ENCODE measurements at regions not wholly inside any gene's neighbourhood (a gene's known extent, or its start where the extent isn't known, plus 50 kb on each side); places are given as distances from the start of the nearest gene placed in this dataset.

- H3K27me3 Mint-ChIP-seq (ENCODE audit: low read depth), result no peaks in the 10 kb centered on the region
- no peak for DNase-seq (ENCODE audit: low spot score)
- H3K4me1 Mint-ChIP-seq (ENCODE audit: low read depth), result peaks cover 19% of the 10 kb centered on the region
- TF ChIP-seq, protein P1, sequence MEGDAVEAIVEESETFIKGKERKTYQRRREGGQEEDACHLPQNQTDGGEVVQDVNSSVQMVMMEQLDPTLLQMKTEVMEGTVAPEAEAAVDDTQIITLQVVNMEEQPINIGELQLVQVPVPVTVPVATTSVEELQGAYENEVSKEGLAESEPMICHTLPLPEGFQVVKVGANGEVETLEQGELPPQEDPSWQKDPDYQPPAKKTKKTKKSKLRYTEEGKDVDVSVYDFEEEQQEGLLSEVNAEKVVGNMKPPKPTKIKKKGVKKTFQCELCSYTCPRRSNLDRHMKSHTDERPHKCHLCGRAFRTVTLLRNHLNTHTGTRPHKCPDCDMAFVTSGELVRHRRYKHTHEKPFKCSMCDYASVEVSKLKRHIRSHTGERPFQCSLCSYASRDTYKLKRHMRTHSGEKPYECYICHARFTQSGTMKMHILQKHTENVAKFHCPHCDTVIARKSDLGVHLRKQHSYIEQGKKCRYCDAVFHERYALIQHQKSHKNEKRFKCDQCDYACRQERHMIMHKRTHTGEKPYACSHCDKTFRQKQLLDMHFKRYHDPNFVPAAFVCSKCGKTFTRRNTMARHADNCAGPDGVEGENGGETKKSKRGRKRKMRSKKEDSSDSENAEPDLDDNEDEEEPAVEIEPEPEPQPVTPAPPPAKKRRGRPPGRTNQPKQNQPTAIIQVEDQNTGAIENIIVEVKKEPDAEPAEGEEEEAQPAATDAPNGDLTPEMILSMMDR (IDR thresholded peaks at IDR 0.05), result no peak
- H3K4me3 Mint-ChIP-seq (ENCODE audit: unreplicated experiment), result no peak overlapping the region
- H3K27ac Mint-ChIP-seq (ENCODE audit: unreplicated experiment), result no peak overlapping the region
- H3K36me3 Mint-ChIP-seq (ENCODE audit: low read depth), result no peaks in the 10 kb centered on the region
- H3K9me3 Mint-ChIP-seq (ENCODE audit: low read depth), result no peaks in the 10 kb centered on the region
Measured at GRCh38 chr13:63942372-63942771, 2526.7 kb upstream of the PCDH20 start.

DNA sequence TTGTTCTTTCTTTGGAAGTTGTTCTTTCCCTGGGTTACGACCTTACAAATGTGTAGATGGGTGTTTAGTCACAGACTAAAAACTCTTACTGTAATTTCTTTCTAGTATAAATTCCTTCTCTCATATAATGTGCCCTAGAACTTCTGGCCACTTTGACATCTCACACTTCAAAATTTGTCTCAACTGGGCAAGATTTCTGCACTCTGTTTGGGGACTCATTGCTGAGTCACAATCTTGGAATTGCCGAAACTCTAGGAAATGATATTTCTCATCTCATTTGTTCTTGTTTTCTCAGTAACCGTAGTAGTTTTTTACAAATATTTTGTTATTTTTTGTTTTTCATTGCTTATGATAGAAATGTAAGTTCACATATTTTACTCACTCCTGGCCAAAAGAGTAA lies 2523.2 kb upstream of the PCDH20 start:
- Mint-ChIP-seq H3K4me3 (ENCODE audit: unreplicated experiment) (no peak overlapping the region), H3K27me3 (ENCODE audit: low read depth) (no peaks in the 10 kb centered on the region), H3K9me3 (ENCODE audit: low read depth) (no peaks in the 10 kb centered on the region), H3K27ac (ENCODE audit: unreplicated experiment) (peak overlapping the region; percentile 29), H3K4me1 (ENCODE audit: low read depth) (peaks cover 19% of the 10 kb centered on the region), H3K36me3 (ENCODE audit: low read depth) (no peaks in the 10 kb centered on the region)
- TF ChIP-seq, protein P1 (IDR thresholded peaks at IDR 0.05), result no peak
- no peak for DNase-seq (ENCODE audit: low spot score)

DNA sequence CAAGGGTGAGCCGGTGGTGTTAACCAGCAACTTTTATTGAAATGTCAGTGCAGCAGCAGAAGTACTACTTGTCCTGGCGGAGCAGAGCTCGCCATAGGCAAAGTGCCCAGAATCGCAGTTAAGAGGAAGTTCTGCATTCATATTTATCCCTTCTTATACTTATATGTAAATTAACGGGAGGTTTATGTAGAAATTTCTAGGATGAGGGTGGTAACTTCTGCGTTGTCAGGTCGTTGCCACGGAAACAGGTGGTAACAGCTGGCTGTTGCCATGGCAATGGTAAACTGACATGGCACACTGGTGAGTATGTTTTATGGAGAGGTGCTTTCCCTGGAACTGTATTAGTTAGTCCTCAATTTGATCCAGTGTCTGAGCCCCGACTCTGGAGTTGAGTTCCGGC lies 2494.9 kb upstream of the PCDH20 start:
- H3K4me3 Mint-ChIP-seq (ENCODE audit: unreplicated experiment), result no peak overlapping the region
- DNase-seq (ENCODE audit: low spot score), result no peak
- TF ChIP-seq, protein P1 (IDR thresholded peaks at IDR 0.05), result no peak

DNA sequence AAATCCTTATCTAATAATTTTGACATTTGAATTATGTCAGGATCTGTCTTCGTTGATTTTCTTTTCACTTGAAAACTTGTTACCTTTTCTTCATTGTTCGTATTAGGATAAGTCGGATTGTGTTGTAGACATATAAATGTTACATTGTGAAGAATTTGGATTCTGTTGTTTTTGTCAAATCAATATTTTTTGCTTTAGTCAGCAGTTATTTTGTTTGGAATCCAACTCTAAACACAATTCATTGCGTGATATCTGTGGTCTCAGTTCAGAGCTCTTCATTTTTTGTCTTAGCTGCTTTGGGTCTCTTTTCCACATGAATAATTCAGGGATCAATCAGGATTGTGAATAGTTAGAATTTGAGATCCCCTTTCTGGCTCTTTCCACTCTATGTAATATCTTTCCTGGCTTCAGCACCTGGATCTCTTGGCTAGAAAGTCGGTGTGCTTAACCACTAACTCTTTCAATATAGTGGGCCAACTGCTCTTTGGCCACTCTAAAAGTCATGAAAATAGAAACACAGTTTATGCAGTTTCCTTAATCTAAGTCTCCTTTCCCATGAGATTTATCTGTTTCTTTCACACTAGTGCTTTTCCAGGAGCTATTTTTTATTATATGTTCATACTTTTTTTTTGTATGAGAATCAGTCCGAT lies 2494.2 kb upstream of the PCDH20 start:
- H3K27me3 Mint-ChIP-seq (ENCODE audit: low read depth), result no peaks in the 10 kb centered on the region
- H3K36me3 Mint-ChIP-seq (ENCODE audit: low read depth), result no peaks in the 10 kb centered on the region
- H3K4me3 Mint-ChIP-seq (ENCODE audit: unreplicated experiment), result no peak overlapping the region
- no peak for DNase-seq (ENCODE audit: low spot score)
- no peaks in the 10 kb centered on the region for H3K9me3 Mint-ChIP-seq (ENCODE audit: low read depth)
- TF ChIP-seq, protein P1 (IDR thresholded peaks at IDR 0.05), result no peak
- no peak overlapping the region for H3K27ac Mint-ChIP-seq (ENCODE audit: unreplicated experiment)
- H3K4me1 Mint-ChIP-seq (ENCODE audit: low read depth), result peaks cover 3% of the 10 kb centered on the region

More for the DNA sequence above, 2494.9 kb upstream of the PCDH20 start:
- Mint-ChIP-seq H3K36me3 (ENCODE audit: low read depth) (no peaks in the 10 kb centered on the region), H3K27me3 (ENCODE audit: low read depth) (no peaks in the 10 kb centered on the region), H3K9me3 (ENCODE audit: low read depth) (no peaks in the 10 kb centered on the region), H3K27ac (ENCODE audit: unreplicated experiment) (no peak overlapping the region), H3K4me1 (ENCODE audit: low read depth) (peaks cover 3% of the 10 kb centered on the region)

GRCh38 chr13:63902141-63902540 lies 2486.5 kb upstream of the PCDH20 start:
- no peaks in the 10 kb centered on the region for H3K36me3 Mint-ChIP-seq (ENCODE audit: low read depth)
- H3K27me3 Mint-ChIP-seq (ENCODE audit: low read depth), result no peaks in the 10 kb centered on the region
- H3K4me3 Mint-ChIP-seq (ENCODE audit: unreplicated experiment), result no peak overlapping the region
- TF ChIP-seq, protein P1 (IDR thresholded peaks at IDR 0.05), result no peak
- no peaks in the 10 kb centered on the region for H3K4me1 Mint-ChIP-seq (ENCODE audit: low read depth)
- H3K27ac Mint-ChIP-seq (ENCODE audit: unreplicated experiment), result no peak overlapping the region
- peaks cover 2% of the 10 kb centered on the region for H3K9me3 Mint-ChIP-seq (ENCODE audit: low read depth)
- DNase-seq (ENCODE audit: low spot score), result no peak
